NCI-H2081 treated with DMSO at 0.1 percent for 48 hours (cell line): ENCODE measurements at regions not wholly inside any gene's neighbourhood (a gene's known extent, or its start where the extent isn't known, plus 50 kb on each side); places are given as distances from the start of the nearest gene placed in this dataset.

Experiments
- DNase-seq: peaks from one replicate; lab custom pipeline; 2025; lab: John Stamatoyannopoulos, UW

DNA sequence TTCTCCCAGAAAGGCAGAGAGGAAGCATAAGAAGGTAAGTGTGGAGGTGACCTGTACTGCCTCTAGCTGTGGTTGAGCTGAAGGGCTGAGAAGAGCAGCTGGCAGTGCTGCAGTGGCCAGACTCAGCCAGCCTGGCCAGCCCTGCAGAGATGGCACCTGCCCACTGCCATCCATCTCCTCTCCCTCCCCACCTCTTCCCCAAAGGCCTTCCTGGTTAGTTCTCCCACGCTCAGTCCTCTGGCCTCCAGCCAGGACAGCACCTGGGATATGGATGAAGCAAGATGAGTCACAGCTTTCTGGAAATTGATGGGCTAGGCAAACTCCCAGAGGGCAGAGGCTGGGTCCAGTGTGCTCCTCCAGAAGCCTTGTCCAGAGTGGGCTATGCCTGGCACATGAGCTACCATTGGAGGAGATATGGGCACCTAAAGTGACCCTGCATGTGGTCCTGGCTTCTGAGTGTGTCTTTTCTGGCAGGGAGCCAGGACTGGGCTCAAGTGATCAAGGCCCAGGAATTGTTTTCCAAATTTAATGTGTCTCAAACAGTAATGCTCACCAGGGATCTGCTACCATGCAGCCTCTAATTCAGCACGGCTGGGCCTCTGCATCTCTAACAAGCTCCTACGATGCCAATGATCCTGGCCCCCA, 81.0 kb upstream of the CACUL1 start:
- peak; percentile 3 for DNase-seq

DNA sequence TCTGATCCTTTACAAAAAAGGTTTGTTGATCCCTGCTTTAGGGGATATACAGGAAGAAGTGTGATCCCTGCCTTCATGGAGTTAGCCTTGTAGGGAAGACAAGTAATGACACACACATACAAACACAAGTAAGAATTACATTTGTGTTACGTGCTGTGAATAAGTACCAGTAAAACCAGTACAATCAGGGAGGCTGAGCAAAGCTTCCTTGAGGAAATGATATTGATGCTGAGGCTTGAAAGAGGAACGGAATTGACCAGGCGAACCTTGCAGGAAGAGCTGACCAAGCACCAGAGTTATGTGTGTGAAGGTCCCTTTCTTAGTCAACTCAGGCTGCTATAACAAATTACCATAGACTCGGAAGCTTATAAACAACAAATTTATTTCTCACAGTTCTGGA, 83.6 kb upstream of the CACUL1 start:
- no peak for DNase-seq

DNA sequence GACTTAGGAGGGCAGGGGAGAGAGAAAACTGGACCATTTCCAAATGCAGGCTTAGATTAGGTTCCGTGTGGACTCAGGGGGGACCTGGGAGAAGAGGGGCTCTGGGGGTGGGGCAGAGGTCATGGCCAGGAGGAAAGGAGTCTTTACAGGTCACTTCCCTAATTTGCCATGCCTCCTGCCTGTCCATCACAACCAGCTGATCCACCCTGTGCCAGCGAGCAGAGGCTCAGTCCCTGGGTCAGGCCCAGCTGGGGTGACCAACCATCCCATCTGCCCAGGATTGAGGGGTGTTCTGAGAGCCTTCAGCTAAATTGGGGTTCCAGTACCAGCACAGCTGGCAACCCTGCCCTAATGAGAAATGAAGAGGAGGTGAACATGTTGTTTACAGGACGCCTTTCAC, 84.6 kb upstream of the CACUL1 start:
- DNase-seq = no peak

DNA sequence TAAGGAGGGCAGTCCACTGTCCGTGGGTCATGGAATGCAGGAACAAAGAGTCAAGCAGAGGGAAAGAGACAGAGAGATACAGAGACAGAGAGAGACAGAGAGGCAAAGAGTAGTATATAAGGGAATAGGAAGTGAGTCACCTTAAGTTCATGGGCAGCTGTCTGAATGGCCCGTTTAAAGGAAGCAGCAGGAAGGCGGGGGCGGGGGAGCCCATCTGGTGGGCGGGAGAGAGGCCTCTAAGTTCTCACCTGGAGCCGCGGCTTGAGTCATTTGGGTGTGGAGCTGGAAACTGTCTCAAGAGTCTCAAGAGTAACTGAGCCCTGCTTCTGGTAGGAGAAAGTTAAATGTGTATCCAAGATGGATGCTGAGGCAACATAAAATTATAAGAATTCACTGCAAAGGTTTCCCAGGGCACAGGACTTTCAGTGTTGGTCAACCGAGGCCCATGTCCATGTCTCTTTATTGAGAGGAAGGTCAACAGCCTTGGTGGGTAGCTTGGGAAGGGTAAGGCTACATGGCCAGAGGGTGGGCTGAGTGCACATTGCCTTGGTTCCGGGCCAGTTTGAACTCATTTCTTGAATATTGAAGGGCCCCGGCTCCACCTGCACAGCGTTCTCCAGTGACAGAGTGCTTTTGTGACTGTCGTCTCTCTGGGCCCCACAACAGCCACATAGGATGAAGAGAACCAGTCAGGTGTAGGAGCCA, 85.5 kb upstream of the CACUL1 start:
- no peak for DNase-seq

DNA sequence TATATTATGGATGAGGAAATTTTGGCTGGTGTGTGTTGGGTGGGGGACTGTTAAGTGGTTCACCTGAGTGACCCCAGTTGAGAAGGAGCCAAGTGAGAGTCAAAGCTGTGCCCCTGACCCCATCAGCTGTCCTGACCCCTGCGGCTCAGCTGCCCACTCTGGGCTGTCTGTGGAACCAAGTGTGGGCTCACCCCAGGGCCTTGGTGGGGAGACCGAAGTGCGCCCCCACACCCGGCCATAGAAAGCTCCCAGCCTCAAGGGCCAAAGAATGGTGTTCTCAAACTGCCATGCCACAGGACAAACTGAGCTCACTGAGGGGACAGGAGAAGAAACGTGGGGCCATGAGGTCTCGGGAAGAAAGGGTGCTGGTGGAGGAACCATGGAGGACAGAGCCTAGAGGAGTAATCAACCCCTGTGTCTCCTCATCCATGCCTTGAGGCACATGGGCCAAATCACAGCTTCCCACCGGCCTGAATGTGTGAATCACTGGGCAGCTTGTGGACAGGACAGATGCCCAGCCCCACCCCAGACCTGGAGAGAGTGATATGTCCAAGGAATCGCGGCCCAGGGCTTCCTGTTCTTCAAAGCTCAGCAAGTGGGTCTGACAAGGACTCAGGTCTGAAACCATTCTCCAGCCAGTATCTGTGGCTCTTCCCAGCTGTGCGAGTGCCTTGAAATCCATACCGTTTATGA, 86.2 kb upstream of the CACUL1 start:
- no peak for DNase-seq

DNA sequence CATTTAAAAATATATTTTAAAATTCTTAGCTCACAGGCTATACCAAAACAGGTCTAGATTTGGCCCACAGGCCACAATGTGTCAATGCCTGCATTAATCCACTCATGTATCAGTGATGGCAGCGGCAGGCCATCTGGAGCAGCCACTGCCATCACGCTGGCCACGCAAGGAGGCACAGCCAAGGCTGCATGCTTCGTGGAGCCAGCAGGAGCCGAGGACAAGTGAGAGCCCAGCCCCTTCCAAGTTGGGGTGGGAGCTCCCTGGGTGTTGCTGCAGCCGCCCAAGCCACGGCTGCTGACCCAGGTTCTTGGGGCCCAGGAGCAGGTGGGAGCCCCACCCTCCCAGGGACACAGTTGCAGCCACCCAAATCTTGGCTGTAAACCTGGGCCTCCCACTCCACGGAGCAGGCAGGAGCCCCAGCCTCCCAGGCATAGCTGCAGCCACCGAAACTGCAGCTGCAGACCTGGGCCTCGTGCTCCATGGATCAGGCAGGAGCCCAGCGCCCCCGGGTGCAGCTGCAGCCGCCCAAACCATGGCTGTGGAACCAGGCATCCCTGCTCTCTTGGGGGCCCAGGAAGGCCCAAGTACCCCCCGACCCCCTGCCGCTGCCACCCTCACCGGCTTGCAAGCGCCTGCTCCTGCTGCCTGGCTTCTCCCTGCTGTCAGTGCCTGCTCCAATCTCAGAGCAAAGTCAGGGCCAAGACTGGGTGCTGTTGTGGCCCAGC, 87.3 kb upstream of the CACUL1 start:
- DNase-seq = no peak

DNA sequence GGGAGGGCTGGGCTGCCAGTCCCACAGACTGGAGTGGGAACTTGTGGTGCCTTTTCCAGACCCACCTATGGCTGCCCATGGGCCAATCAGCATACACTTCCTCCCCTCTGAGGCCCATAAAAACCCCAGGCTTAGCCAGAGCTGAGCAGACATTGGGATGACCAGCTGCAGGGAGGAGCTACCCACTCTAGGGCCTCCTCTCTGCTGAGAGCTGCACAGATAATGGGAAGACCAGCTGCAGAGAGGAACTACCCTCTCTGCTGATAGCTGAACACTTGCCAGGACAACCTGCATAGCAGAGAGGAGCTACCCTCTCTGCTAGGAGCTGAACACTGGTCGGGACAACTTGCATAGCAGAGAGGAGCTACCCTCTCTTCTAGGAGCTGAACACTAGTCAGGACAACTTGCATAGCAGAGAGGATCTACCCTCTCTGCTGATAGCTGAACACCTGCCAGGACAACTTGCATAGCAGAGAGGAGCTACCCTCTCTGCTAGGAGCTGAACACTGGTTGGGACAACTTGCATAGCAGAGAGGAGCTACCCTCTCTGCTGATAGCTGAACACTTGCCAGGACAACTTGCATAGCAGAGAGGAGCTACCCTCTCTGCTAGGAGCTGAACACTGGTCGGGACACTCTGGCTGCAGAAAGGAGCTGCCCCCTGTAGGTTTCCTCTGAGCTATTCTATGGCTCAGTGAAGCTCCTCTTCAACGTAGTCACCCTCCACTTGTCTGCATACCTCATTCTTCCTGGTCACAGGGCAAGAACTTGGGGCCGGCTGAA, 88.3 kb upstream of the CACUL1 start:
- DNase-seq = no peak

DNA sequence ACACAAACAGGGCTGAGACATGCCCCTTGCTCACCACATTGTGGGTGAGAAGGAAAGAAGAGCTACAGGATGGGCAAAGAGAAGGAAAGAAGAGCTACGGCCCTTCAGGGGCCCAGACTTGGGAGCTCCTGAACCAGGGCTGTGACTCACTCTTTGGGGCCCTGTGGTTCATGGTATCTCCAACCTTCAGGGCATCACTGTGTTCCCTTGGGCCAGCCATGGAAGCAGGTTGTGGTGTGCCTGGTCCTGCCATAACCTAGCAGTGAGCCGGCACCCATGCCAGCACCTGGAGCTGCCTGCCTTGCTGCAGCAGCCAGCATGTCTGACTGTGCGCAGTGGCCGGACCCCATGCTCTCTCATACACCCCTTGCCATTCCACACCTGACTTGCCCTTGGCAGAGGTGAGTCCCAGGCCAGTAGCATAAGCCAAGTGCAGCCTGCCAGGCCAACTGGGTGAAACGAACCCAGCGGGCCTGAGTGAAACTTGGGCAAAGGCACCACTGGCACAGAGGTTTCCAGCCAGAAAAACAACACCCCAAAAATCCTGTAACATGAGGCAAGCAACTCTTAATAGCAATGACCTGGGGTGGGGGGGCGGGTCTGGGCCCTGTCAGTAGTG, 89.0 kb upstream of the CACUL1 start:
- DNase-seq = no peak

DNA sequence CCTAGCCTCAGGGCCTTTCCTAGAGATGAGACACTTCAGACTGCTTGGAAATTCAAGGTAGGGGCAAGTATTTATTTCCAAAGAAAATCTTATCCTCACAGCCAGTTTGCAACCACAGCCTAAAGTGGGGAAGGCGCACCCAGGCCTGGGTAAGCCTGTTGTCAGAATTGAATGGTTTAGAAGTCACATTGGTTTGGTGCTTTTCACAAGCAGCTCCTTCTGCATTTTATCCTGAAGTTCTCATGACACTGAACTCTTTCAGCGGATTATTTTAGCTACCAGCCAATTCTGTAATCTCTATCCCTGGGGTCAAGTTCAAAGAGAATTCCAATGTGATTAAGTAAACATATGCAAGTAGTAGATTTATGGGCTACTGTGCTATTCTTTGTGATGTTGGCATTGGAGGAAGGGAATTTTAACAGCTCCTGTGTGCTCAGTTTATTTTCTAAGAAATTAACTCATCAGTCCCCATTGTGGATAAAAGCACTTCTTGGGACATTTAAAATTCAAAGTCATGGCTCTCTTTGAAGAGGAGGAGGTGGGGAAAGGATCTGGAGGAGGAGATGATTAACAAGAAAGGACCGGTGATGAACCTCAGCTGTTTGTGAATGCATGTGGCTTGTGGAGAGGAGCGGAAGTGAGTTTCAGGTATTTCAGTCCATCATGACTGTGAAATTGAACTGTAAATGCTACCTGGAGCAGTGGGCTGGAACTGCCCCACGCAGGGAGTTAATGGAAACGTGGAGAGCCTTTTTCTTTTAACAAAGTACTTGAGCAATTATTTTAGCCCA, 90.2 kb upstream of the CACUL1 start:
- DNase-seq = no peak

DNA sequence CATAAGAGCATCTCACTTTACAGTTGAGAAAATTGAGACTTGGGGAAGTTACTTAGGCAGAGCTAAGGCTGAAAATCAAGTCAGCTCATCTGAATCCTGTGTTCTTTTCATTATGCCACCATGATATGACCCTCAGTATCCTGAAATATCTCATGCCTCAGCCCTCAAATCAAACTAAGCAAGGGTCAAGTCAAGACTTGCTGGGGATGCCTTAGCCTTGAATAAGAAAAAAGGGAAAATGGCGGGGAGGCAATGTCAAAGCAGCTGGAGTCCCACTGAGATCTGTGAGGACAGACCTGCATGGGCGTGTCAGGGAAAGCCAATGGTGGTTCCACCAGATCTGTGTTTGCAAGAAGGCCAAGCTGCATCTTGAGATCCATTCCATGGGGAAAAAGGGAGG, 91.0 kb upstream of the CACUL1 start:
- no peak for DNase-seq

DNA sequence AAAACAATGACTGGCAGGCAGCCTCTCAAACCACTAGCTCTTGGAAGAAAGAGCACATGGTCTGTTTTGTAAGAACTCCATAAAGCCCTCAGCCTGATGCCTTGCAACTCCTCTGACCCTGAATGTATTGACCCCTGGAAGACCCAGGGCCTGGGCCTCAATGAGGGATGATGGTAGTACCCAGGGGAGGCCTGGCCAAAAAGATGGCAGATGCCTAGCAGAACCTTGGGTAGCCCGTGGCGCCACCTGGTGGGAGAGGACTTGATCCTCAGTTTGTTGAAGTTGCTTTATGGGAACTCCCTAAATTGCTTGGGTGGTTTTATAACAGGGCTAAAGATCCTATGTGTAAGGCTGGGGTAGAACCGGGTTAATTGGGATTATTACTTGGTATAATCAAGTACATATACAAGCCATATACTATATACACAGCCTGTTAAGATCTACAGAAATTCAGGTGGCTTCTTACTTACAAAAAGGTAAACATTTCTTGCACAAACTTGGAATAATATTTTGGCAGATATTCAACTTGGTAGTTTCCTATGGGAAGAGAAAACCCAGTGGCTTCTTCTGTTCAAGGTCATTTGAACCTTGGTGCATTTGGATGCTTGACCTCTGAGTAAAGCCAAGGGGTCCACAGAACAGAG, 95.8 kb upstream of the CACUL1 start:
- peak; percentile 1 for DNase-seq

DNA sequence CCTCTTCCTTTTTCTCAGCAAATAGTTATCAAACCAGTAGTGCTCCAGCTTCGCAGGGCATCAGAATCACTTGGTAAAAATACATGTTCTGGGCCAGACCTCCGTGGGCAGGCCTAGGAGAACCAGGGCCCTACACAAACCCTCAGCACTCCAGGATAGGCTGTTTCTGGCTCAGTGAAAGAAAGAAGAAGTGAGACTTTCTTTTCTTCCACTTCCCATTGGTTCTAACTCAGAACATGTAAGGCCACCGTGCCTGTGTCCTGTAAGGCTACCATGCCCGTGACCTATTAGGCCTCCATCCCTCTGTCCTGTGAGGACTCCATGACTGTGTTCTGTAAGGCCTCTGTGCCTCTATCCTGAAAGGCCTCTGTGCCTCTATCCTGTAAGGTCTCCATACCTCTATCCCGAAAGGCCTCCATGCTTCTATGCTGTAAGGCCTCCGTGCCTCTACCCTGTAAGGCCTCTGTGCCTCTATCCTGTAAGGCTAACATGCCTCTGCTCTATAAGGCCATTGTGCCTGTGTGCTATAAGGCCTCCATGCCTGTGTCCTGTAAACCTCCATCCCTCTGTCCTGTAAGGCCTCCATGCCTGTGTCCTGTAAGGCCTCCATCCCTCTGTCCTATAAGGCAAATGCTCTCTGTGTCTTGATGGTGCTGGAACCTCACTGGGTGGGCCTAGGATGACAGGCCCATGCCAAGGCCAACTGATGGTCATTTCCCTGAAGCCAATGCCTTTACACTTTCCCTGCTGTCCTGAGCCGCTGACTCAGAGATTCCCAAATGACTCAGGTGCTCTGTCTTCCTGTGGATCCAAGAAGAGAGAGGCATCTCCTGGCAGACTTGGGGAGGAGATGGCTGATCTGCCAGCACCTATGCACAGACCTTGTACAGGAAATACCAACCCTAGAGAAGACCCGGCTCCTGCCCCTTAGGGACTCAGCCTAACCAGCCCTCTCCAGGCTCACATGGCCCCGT, 96.6 kb upstream of the CACUL1 start:
- no peak for DNase-seq

DNA sequence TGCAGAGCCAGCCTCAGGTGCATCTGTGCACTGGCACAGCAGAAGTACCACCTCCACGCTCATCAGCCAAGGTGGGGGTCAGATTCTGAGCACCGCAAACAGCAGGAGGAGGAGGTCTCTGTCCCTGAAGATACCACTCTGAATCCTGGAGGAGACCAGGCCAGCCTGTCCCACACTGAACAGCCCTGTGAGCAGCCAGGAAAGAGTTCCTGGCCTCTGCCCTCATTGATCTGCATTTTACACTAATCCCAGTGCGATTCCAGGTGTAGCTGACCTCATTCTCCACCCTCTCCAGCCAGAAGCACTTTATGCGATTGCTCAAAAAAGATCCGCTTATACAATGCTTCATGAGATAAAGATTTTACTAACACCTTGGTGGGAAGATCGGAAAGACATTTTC, 99.1 kb upstream of the CACUL1 start:
- no peak for DNase-seq

DNA sequence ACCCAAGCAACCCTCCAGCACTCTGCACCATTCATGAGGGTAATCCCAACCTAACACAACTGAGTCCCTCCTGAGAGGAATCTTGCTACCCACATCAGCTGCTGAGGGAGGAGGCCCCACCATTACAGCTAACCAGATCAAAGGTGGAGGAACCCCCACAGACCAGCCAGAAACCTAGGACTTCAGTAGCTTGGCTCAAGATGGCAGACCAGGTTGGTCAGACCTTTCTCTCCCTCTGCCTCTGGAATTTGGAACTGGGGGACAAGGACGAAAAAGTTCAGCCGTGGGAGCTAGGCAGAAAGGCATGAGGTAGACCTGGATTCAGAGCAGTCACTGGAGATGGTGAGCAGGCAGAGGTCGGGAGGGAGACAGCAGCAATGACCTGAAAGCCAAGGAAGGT, 101.3 kb upstream of the CACUL1 start:
- no peak for DNase-seq

DNA sequence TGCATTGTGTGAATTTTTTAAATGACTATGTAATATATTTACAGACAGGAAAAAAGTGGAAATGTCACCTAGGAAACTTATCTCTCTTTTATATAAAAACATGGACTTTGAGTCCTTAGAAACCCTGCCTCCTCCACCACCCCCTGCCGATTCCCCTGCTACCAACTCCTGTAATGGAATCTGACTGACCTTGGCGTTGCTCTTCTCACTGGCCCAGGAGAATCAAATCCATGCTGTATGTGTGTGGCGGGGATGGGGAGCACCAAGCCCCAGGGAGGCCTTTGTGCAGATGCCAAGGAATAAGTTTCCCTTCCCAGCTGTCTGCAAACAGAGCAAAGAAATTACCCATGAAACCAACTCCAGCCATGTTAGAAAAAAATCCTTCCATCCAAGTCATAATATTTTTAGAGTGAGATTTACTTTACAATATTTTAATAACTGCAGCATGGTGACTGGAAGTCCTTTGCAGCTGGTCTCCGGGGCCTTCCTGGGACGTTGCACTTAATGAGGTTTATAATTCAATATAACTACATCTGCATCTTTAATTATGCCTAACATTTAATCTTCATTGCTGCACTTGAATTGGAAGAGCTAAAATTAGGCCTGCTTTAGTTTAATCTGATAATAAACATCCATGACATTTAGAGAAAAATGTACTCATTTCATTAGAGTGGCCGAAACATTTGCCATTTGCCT, 111.4 kb upstream of the CACUL1 start:
- DNase-seq = no peak

DNA sequence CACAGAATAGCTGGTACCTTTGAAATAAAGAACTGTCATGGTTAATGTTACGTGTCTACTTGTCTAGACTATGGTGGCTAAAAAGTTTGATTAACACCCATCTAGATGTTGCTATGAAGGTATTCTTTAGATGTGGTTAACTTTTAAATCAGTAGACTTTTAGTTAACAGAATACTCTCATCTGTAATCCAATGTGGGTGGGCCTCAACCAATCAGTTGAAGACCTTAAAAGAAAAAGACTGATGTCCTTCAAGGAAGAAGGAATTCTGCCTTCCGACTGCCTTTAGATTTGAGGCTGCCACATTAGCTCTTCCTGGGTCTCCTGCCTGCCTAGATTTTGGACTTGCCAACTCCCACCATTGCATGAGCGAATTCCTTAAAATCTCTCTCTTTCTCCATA, 113.0 kb upstream of the CACUL1 start:
- DNase-seq = no peak

DNA sequence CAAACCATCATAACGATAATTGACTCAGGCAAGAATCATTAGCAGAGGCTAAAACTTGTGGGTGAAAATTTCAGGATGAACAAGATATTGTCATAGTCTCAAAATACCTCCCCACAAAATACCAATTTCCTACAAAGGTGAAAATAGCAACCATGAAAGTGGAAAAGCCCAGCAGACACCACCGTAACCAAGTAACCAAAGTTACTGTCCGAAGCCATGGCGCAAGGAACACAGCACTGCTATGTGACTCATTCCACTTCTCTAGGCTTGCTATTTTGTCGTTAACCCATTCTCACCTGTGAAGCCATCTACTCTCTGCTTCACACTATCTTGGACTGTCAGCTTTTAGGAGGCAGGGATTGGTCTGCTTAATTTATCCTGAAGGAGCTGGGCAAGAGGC, 113.8 kb upstream of the CACUL1 start:
- DNase-seq = no peak

DNA sequence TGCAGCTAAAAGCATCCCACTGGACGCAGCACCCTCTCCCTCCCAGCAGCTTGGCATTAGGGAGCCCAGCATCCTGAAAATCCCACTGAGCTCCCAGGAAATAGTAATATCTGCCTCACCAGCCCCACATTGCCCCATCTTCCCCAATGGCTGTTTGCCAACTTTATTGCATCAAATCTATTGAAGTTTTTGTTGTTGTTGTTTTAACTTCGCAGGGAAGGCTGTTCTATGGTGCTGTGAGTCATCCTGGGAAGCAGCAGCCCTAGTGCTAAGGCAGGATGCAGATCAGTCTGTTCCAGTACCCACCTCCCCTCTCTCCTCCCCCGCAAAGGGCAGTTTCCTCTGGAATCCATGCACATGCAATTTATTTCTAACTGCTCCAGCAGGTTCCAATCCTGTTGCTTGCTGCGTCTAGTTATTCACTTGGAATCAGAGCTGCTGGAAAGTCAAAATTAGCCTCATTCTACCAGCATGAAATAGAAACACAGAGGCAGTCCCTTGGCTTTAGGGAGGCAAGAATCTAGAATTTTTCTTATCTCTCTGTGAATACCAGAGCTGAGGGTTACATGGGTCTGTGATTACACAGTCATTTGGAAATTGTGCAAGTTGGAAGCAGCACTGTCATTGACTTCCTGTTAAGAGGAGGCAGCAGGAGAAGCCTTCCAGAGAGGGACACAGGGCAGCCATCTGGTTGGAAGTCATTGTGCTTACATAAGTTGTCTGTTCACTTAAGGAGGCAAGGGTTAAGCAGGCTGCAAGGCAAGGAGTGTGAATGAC, 115.9 kb upstream of the CACUL1 start:
- DNase-seq = no peak
